NCI-H748 (cell line): ENCODE measurements at regions not wholly inside any gene's neighbourhood (a gene's known extent, or its start where the extent isn't known, plus 50 kb on each side); places are given as distances from the start of the nearest gene placed in this dataset.
"Not testable (repeated sequence)": the region's sequence is repeated elsewhere in the genome, so short reads cannot be mapped to it uniquely, and the experiment has no call there.

Experiments
- DNase-seq: peaks from one replicate; lab custom pipeline; 2025; ENCODE audit not compliant: unreplicated experiment; lab: John Stamatoyannopoulos, UW

DNA sequence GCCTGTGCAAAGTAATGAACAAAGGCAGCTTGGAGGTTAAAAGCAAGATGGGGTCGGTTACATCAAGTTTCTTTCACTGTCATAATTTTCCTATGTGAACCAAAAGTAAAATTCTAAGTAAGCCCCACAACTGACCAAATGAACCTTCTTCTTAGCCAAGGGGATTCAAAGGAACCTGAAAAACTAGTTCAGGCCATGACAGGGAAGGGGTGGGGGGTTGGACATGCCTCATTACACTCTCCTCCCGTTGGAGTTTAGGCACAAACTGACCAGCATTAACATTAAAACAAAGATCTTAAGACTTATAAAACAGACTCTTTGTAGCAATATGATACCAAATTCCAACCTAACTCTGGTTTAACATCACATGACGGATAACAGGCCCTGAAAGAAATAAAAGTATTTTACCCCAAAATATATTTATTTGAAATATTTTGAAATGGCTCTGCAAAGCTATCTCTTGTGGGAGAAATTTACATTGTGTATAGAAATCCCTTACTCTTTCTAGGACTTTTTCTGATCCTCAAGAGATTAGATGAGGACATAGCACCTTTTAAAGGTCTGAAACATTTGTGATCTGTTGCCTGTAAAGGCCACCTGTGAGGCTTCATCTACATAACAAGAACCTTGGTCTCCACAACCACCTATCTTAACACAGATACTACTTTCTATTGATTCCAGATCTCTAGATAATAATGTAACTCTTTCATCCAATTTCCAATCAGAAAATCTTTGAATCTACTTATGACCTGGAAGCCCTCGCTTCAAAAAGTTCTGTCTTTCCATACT, 1829.0 kb upstream of the MIR17HG start:
- peak; percentile 6 for DNase-seq

DNA sequence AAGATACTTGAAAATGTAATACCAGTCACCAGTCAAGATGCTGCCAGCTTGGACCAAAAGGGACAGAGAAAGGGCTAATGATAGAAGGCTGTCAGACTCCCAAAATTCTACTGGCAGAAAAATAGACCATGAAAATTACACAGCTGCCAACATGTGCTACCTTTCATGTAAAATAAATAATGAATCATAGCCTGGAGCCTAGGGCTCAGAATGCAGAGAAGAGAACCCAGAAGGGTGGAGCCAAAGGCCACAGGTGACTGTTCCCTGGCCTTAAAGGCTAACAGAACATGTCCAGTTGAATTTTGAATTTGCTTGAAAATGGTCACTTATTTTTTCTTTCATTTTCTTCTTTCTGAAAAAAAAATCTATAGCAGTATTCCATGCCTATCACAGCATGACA, 1827.0 kb upstream of the MIR17HG start:
- DNase-seq: no peak

DNA sequence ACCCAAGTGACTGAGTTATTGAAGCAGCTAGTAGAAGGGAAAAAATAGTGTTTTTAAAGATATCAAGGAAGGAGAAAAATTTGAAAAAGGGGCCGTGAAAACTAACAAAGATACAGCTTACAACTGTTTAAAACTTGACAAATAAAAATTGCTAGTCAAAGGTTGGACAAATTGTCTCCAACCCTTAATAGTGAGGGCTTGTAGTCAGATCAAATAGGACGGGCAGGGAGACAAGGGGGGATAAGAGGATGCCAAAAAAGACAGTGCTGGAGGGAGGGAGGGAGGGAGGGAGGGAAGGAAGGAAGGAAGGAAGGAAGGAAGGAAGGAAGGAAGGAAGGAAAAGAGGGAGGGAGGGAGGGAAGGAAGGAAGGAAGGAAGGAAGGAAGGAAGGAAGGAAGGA, 1825.8 kb upstream of the MIR17HG start:
- DNase-seq: not testable (repeated sequence)

DNA sequence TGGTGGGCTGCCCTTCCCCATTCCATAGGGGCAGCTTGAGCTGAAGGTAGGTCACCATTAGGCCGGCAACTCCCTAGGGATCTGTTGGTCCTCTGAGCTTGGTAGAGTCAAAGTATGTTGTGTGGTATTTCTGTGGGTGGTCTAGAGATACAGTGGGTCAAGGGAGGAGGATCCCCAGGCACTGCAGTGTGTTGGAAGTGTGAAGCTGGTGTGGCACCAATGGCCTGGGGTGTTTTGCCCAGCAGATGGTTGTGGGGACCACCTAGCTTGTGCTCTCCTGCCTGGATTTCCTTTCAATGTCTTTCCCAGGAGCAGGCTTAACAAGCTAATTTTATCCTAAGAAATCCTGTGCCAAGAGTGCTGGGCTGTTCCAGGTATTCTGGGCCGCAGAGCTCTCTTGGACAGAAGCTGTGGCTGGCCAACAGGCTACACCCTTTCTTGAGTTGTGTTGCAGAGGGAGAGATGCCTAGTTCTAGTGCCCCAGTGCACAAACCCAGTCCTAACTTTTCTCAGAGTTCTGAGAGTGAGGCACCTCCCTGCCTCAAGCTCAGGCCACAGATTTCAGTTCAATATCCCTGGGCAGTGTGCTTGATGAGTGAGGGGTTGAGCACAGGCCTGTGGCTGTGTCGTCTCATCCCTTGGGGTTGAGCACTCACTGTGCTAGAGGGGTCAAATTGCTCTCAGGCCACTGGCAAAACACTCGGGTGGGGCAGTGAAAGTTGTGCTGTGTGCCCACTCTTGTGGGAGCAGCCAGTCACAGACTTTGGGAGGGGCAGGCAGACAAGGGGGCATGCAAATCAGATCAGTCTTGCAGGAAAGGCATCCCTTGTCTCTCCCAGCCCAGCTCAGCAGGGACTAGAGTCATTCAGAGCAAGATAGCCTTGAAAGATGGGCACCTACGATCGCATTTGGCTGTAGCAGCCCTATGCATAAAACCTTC, 1806.1 kb upstream of the MIR17HG start:
- DNase-seq: no peak

DNA sequence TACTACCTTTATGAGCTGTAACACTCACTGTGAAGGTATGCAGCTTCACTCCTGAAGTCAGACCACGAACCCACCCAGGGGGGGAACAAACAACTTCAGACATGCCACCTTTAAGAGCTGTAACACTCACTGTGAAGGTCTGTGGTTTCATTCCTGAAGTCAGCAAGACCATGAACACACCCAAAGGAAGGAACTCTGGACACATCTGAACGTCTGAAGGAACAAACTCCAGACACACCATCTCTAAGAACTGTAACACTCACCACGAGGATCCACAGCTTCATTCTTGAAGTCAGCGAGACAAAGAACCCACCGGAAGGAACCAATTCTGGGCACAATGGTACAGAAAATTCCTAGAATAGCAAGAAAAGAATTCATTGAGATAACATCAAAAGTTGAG, 1796.5 kb upstream of the MIR17HG start:
- no peak for DNase-seq

DNA sequence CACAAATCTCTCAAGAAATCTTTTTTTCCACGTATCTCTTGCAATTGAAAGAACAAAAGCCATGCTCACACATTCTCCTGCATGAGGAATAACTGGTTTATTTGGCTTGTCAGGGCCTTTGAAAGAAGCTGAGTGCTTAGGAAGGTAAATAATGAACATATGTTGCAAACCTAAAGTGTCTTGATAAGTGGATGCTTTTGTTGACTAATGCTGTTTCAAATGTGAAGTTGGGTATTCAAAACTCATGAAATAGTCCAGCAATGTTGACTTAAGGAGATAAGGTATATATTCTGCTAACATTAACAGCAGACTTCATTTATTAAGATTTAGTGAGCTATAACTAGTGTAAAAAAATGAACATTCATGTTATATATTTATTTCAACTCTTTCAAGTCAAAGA, 1792.7 kb upstream of the MIR17HG start:
- DNase-seq: peak; percentile 90

DNA sequence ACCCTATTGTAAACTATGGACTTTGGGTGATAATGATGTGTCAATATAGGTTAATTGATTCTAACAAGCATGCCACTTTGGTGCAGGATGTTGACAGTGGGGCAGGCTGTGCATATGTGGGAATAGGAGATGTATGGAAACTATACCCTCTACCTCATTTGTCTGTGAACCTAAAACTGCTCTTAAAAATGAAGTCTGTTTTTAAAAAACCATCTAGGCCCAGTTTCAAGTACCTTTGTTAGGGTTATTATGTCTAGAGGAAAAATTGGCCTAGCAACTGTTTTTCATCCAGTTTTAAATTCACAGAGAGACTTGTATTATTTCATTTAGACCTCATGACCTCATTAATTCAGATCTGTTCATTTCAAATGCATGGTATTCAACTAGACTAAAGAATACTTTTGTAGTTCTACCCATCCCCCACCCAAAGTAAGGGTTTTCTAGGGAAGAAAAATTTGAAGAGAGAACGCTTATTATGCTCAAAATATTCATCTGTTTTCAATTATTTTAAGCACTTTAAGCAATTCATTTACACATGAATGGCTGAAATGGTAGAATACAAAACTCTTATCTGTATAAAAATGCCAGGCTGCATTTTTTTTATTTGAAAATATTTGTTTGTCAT, 1781.9 kb upstream of the MIR17HG start:
- DNase-seq: peak; percentile 69

DNA sequence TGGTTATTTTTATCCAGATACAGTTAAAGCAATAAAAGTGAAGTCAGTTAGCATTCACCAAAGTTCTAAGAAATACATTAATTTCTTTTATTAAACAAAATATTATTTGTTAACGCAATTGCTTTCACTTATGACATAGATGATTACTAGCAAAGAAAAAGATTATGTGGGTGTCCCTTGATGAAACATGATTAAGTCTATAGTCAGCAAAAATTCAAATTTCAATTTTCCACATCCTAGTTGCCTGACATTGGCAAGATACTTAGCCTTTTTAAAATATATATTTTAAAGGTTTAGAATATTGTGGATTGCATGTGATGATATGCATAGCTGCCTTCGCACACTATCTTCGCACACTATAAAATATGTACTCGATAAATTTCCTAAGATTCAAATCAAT, 1780.5 kb upstream of the MIR17HG start:
- no peak for DNase-seq

DNA sequence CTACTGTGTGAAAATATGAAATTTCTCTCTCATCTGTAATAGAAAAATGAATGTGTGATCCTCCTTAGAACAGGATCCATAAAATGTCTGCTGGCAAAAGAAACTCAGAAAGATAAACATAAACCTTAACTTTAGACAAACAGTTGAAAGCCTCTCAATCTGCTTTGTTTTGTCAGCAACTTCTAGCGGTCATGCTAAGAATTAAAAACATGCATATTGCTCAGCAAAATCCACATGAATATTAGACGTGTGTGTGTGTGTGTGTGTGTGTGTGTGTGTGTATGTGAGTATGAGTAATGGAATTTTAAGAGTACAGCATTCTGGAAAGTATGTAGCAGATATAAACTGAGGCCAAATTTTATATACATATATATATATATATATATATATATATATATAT, 1779.2 kb upstream of the MIR17HG start:
- no peak for DNase-seq

DNA sequence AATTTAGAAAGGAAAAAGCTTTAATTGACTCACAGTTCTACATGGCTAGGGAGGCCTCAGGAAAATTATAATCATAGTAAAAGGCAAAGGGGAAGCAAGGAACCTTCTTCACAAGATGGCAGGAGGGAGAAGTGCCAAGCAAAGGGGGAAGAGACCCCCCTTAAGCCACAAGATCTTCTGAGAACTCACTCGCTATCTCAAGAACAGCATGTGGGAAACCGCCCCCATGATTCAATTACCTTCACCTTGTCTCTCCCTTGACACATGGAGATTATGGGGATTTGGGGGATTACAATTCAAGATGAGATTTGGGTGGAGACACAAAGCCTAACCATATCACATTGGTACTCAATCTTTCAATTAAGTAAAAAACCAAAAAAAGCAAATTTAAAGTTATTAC, 1778.7 kb upstream of the MIR17HG start:
- DNase-seq: no peak

DNA sequence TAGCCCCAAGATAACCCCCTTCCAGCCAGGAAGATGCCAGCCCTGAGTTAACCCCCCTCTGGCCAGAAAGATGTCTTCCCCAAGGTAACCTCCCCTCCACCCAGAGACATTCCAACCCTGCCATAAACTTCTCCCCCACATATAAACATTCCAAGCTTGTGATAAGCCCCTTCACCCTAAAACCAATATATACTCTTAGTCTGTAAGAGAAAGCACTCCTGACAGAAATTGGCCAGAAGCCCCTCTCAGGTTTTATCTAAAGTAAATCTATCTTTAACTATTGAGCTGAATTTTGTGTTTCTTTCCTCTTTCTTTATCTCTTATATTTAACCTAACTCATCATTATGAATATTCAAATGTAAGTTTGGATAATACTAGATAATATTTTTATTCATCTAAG, 1775.8 kb upstream of the MIR17HG start:
- DNase-seq: no peak

DNA sequence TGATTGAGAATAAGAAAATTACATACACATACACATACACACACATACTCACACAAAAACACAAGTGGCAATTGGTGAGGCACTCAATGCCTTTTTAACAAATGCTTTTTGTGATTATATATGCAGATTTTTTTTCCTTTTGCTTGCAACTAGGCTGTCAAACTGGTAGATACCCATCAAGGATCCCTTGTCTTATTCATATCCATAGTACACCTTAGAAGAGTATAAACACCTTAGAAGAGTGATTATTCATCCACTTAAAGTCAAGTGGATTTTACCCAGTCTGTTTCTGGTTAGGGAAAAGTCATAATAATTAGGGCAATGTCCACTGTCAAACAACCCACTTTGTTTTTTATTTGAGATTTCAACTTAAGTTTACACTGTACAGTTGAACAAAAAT, 1773.4 kb upstream of the MIR17HG start:
- DNase-seq: no peak

DNA sequence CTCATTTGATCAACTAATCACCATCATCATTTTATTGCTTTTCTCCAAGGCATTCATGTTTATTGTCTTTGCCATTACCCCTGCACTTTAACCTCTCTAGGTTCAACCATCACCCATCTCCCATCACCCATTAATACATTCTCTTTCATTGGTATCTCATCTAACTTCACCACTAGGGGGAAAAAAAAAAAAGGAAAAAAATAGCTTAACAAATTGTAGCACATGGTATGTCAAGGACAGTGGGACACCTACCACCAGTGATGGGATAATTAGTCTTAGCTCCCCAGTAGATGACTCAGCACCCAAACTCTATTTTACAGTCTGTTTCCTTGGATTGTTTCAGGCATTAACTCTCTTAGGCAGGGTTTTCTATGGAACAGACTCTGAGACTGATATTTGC, 1770.2 kb upstream of the MIR17HG start:
- no peak for DNase-seq

DNA sequence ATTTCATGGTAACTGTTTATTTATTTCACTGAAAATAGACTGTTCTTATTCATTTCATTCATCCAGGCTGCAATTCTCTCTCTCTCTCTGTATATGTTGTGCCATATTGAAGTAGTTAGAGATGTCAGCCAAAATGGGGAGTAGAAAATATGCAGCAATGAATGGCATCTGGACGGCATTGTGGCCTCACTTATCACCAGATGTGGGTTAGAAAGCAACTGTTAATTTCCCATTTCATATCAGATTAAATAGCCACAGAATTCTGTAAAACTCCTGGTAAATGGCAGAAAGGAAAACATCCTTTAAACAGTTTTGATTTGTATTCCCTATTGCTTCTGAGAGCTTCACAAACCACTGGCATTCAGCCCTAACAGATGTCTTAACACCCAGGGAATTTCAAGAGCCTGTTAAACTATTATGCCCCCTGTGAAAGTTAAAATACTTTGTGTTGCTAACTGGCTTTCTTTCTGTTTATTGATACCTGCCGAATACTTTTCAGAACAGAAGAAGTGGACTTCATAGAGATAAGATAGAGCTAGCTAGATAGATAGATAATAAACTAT, 1763.3 kb upstream of the MIR17HG start:
- DNase-seq: no peak

DNA sequence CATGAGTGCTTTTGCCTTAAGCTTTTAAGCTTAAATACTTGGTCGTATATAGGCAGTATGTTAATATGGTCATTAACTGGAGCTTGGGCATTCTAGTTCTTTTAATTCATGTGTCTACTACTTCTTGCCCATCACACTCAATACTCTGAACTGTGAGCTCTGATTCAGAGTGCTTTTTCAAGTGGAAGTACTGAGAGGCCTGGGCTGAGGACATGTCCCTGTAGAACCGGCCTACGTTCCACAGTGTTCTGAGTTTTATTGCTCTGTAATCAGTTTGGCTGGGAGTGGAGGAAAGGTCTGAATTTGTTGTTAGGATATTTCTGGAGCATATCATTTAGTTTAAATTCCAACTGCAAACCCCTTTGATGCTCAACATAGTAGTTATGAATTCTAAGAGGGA, 1744.8 kb upstream of the MIR17HG start:
- DNase-seq: no peak

DNA sequence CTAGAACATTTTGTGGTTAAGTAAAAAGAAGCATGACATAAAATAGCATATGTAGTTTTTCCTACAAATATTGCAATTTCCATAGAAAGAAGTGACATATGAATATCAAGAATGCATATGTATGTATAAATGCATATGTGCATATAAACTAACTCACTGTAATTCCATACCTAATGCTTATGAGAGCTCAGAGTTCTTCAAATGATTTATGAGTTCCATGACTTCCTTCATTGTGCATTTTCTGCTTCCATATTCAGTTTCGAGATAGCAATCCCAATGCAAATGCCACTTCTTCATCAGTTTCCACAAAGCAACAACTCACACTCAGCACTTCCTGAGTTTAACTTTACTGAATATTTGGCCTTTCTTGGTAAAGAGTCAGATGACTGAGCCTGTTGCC, 1744.3 kb upstream of the MIR17HG start:
- no peak for DNase-seq

DNA sequence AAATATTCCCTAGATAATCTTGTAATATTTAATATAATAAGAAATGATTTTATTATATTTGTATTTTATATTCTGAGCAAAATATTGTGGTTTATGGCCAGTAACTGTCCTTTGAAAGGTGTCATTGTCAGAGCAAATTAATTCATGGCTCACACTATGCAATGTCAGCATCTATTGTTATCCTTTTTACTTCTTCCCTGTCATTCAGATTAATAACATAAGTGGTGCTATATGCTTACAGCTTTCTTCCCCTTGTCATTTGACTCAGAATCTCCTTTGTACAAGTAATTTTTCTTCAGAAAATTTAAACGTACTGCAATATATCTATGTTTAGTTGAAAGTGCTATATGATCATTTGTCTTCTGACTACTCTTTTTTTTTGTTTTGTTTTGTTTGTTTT, 1738.2 kb upstream of the MIR17HG start:
- no peak for DNase-seq

DNA sequence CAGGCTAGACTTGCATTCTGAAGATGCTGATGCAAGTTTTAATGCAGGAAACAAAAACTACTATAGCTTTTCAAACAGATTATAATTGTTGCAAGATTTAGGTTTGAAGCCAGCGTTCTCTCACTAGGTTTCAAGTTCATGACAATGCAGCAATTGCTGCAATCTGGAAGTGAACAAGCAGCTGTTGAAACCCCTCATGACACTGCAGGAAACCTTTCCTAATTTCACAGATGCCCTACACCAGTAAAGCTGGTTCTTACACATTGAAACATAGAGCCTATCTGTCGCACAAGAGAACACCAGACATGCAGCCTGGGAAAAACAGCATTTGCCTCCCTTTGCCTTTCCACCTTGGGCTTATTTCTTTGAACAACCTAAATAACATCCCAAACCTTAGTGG, 1737.2 kb upstream of the MIR17HG start:
- no peak for DNase-seq

DNA sequence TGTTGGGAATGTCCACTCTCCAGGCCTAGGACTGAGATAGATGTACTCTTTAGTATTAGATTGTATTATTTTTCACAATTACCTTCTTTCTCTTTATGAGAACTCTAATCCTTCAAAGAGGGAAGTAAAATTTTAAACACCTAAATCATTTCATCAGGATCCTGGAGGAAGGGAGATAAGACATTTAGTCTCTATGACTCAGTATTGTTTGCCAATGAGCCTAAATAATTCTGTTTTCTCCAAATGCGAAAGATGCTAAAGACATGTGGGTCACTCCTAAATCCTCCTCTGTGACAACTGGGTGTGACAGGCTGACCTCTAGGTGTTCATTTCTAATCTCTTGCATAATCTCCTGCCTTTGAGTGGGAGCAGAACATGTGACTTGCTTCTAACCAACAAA, 1736.6 kb upstream of the MIR17HG start:
- no peak for DNase-seq

DNA sequence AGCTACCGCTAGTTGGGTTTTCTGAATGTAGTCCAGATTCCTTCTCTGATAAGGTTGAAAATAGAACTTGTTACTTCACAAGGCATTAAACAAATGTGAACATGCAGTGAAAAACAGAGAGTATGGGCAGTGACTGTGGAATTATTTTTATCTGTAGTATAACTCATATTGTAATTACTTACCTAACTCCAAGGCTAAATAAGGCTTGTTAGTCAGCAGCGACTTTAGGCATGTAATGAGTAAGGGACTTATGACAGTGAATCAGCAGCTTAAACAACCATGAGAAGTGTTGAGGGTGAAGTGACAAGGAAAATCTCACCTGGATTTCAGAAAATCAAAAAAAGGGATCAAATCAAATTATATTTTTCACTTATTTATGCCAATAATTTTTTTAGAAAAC, 1719.5 kb upstream of the MIR17HG start:
- no peak for DNase-seq

DNA sequence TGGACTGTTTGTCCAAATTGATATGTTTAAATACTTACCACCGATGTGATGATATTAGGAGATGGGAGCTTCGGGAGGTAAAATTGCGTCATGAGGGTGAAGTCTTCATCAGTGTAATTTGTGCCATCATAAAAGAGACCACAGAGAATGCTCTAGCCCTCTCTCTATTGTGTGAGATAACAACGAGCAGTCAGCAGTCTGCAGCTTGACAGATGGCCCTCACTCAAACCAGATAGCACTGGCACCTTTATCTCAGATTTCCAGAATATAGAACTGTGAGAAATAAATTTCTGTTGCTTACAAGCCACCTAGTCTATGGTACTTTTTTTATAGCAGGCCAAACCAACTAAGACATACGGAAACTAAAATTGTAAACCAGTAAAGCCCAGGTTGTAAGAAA, 1718.9 kb upstream of the MIR17HG start:
- no peak for DNase-seq

DNA sequence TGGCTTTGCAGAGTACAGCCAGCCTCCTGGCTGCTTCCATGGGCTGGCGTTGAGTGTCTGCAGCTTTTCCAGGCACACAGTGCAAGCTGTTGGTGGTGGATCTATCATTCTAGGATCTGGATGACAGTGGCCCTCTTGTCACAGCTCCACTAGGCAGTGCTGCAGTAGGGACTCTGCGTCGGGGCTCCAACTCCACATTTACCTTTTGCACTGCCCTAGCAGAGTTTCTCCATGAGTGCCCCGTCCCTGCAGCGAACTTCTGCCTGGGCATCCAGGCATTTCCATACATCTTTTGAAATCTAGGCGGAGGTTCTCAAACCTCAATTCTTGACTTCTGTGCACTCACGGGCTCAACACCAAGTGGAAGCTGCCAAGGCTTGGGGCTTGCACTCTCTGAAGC, 1697.3 kb upstream of the MIR17HG start:
- DNase-seq: no peak
